Endothelial cell of hepatic sinusoid (primary cell): ENCODE measurements at regions not wholly inside any gene's neighbourhood (a gene's known extent, or its start where the extent isn't known, plus 50 kb on each side); places are given as distances from the start of the nearest gene placed in this dataset.
"Not testable (repeated sequence)": the region's sequence is repeated elsewhere in the genome, so short reads cannot be mapped to it uniquely, and the experiment has no call there.

ENCODE experiments used
- in situ Hi-C: cut with HindIII; loops from 2 replicates; pipeline ENCODE4 v1.10.0; 2017; ENCODE audit warnings: low sequenced_read_pairs

GRCh38 chr7:65177041-65177440, 170.6 kb upstream of the ERV3-1 start:
- in situ Hi-C loops, result not testable (repeated sequence)

- in situ Hi-C loops, result not testable (repeated sequence)
Measured at GRCh38 chr7:65150105-65150504, 143.6 kb upstream of the ERV3-1 start.

GRCh38 chr7:65146118-65146914, 139.8 kb upstream of the ERV3-1 start:
- in situ Hi-C loops, result not testable (repeated sequence)

GRCh38 chr7:65145710-65146109, 139.2 kb upstream of the ERV3-1 start:
- in situ Hi-C loops, result not testable (repeated sequence)

GRCh38 chr7:65145008-65145407, 138.5 kb upstream of the ERV3-1 start:
- in situ Hi-C loops, result not testable (repeated sequence)

- in situ Hi-C loops, result not testable (repeated sequence)
Measured at GRCh38 chr7:65144557-65144956, 138.1 kb upstream of the ERV3-1 start.

GRCh38 chr7:65144119-65144518, 137.6 kb upstream of the ERV3-1 start:
- in situ Hi-C loops, result not testable (repeated sequence)

GRCh38 chr7:65141894-65142293, 135.4 kb upstream of the ERV3-1 start:
- in situ Hi-C loops, result not testable (repeated sequence)

- in situ Hi-C loops, result not testable (repeated sequence)
Measured at GRCh38 chr7:65141405-65141778, 134.9 kb upstream of the ERV3-1 start.

GRCh38 chr7:65140543-65141404, 134.3 kb upstream of the ERV3-1 start:
- in situ Hi-C loops, result not testable (repeated sequence)

GRCh38 chr7:65136850-65137249, 130.4 kb upstream of the ERV3-1 start:
- in situ Hi-C loops, result not testable (repeated sequence)

GRCh38 chr7:65133087-65133486, 126.6 kb upstream of the ERV3-1 start:
- in situ Hi-C loops, result not testable (repeated sequence)

GRCh38 chr7:65132256-65132655, 125.8 kb upstream of the ERV3-1 start:
- in situ Hi-C loops, result not testable (repeated sequence)

- in situ Hi-C loops, result not testable (repeated sequence)
Measured at GRCh38 chr7:65127364-65127763, 120.9 kb upstream of the ERV3-1 start.

- in situ Hi-C loops, result not testable (repeated sequence)
Measured at GRCh38 chr7:65124600-65124999, 118.1 kb upstream of the ERV3-1 start.

- in situ Hi-C loops, result not testable (repeated sequence)
Measured at GRCh38 chr7:65105650-65106203, 99.2 kb upstream of the ERV3-1 start.

GRCh38 chr7:65100499-65100898, 94.0 kb upstream of the ERV3-1 start:
- in situ Hi-C loops, result not testable (repeated sequence)

GRCh38 chr7:65081669-65082055, 75.2 kb upstream of the ERV3-1 start:
- in situ Hi-C loops, result not testable (repeated sequence)

- in situ Hi-C loops, result not testable (repeated sequence)
Measured at GRCh38 chr7:65080799-65081668, 74.5 kb upstream of the ERV3-1 start.

GRCh38 chr7:65074959-65075358, 68.5 kb upstream of the ERV3-1 start:
- in situ Hi-C loops, result not testable (repeated sequence)

GRCh38 chr7:65073160-65073559, 66.7 kb upstream of the ERV3-1 start:
- in situ Hi-C loops, result not testable (repeated sequence)
